K562 (cell line): ENCODE measurements at regions not wholly inside any gene's neighbourhood (a gene's known extent, or its start where the extent isn't known, plus 50 kb on each side); places are given as distances from the start of the nearest gene placed in this dataset.

ENCODE experiments used
- ATAC-seq: fragments of 200-7000 bp; cut with Tn5 transposase; 3 replicates; pipeline ENCODE4 v1.9.1; 2020; ENCODE audit warnings: moderate library complexity
- BruUV-seq: library from RNA; stranded (reverse); fragments of 400-500 nt; replicated peaks from 2 replicates; lab custom pipeline; 2021; lab: Mats Ljungman, UMichigan
- CTCF ChIA-PET: fragments of 300-600 bp; formaldehyde crosslinking; extraction: SDS; loops from one replicate; lab custom pipeline; 2021; ENCODE audit warnings: low intra/inter-chr PET ratio; lab: Yijun Ruan, JAX
- POLR2A ChIA-PET: fragments of 300-600, 350-650 bp; sonication (Branson Sonifier 250); formaldehyde crosslinking; extraction: SDS; loops from one replicate; lab custom pipeline; 2021; ENCODE audit warnings: antibody characterized with exemption, inconsistent platforms; lab: Yijun Ruan, JAX
- DNase-seq, 4 experiments: peaks; one replicate each; pipeline versions ENCODE4 v3.0.0 to v3.0.0-alpha.2; 2011 to 2018; ENCODE audit warnings: low spot score in 3 of 4, mixed read lengths in 3 of 4; ENCODE audit errors: extremely low read depth in 1 of 4
- FAIRE-seq: peaks from 2 replicates; lab custom pipeline; 2011; peaks lifted over from hg19 to GRCh38; lab: Jason Lieb, UNC
- H2AFZ ChIP-seq: 2 replicates; pipeline ENCODE4 v1.6.0; 2011; ENCODE audit warnings: low read depth, low read length, control low read depth, inconsistent platforms
- H3K27ac ChIP-seq: fragments of 200-600 bp; 3 replicates; pipeline ENCODE4 v1.8.0; 2011; ENCODE audit warnings: low read depth, mild to moderate bottlenecking, control low read depth, inconsistent platforms, low read length, moderate library complexity, mixed read lengths; ENCODE audit errors: extremely low read depth
- H3K27me3 ChIP-seq, 2 experiments: fragments of 300-600 bp in 1 of 2; 2 replicates in 1 of 2; 3 replicates in 1 of 2; pipeline versions ENCODE4 v1.6.0 to v1.8.0; 2011; ENCODE audit warnings: inconsistent platforms in 2 of 2, low read length in 2 of 2, mild to moderate bottlenecking in 1 of 2, mixed read lengths in 1 of 2, moderate library complexity in 1 of 2; ENCODE audit not compliant: control insufficient read depth in 2 of 2, insufficient read depth in 2 of 2
- H3K36me3 ChIP-seq: fragments of 300-600 bp; 3 replicates; pipeline ENCODE4 v1.8.0; 2011; ENCODE audit warnings: mild to moderate bottlenecking, low read length, inconsistent platforms; ENCODE audit not compliant: control insufficient read depth, insufficient read depth
- H3K4me1 ChIP-seq, 2 experiments: fragments of 200-600 bp in 1 of 2; replicated peaks in 1 of 2; 2 replicates in 1 of 2; 3 replicates in 1 of 2; pipeline versions ENCODE4 v1.5.1 to v1.8.0; 2011; ENCODE audit warnings: inconsistent platforms in 2 of 2, low read length in 2 of 2, mild to moderate bottlenecking in 1 of 2, mixed read lengths in 1 of 2, moderate library complexity in 1 of 2; ENCODE audit not compliant: control insufficient read depth in 2 of 2, insufficient read depth in 2 of 2
- H3K4me2 ChIP-seq: 2 replicates; pipeline ENCODE4 v1.6.1; 2011; ENCODE audit warnings: low read length, control low read depth, inconsistent platforms, mixed read lengths; ENCODE audit not compliant: insufficient read depth
- H3K4me3 ChIP-seq: fragments of 200-600 bp; sonication (generic), shearing (Covaris generic); 2 replicates; pipeline ENCODE4 v1.5.1; 2016; ENCODE audit warnings: control low read depth, inconsistent platforms
- H3K79me2 ChIP-seq: fragments of 200-600 bp; 3 replicates; pipeline ENCODE4 v1.8.0; 2011; ENCODE audit warnings: low read length, inconsistent platforms; ENCODE audit not compliant: control insufficient read depth, insufficient read depth
- H3K9ac ChIP-seq, 2 experiments: 2 replicates each; pipeline versions ENCODE4 v1.6.0 to v1.6.1; 2011; ENCODE audit warnings: low read depth in 2 of 2, low read length in 2 of 2, control low read depth in 1 of 2, inconsistent platforms in 1 of 2, mild to moderate bottlenecking in 1 of 2, mixed read lengths in 1 of 2; ENCODE audit not compliant: insufficient read depth in 1 of 2
- H3K9me1 ChIP-seq: one replicate; pipeline ENCODE4 v1.6.0; 2011; ENCODE audit warnings: inconsistent platforms, mild to moderate bottlenecking, low read length, moderate library complexity; ENCODE audit not compliant: control insufficient read depth, insufficient read depth
- H3K9me3 ChIP-seq: replicated peaks from 2 replicates; pipeline ENCODE4 v1.5.1; 2011; ENCODE audit warnings: low read depth, low read length, inconsistent platforms; ENCODE audit not compliant: control insufficient read depth, insufficient read depth
- H4K20me1 ChIP-seq: replicated peaks from 2 replicates; pipeline ENCODE4 v1.6.1; 2011; ENCODE audit warnings: low read length, inconsistent platforms, mixed read lengths; ENCODE audit not compliant: control insufficient read depth, insufficient read depth
- ADNP ChIP-seq: fragments of 200-800 bp; sonication (Bioruptor generic); IDR thresholded peaks from 2 replicates; pipeline ENCODE4 v1.6.1; 2016; ENCODE audit warnings: missing genetic modification characterization, missing compliant biosample characterization
- BRD9 ChIP-seq: fragments of 450-650 bp; IDR thresholded peaks from 2 replicates; pipeline ENCODE4 v1.6.1; 2018; ENCODE audit warnings: low read depth; ENCODE audit not compliant: partially characterized antibody
- GTF2A2 ChIP-seq: IDR thresholded peaks from 2 replicates; pipeline ENCODE4 v1.6.1; 2016; ENCODE audit warnings: mild to moderate bottlenecking, missing genetic modification characterization, missing compliant biosample characterization
- IRF2 ChIP-seq: sonication (generic); formaldehyde crosslinking; IDR thresholded peaks from 2 replicates; pipeline ENCODE4 v1.8.1; 2022; ENCODE audit warnings: mild to moderate bottlenecking, missing genetic modification reagents
- KLF6 ChIP-seq: fragments of 250-450 bp; sonication (Bioruptor Pico); IDR thresholded peaks from 2 replicates; pipeline ENCODE4 v1.4.0; 2020; ENCODE audit warnings: mild to moderate bottlenecking, moderate library complexity, borderline replicate concordance
- MAFF ChIP-seq: IDR thresholded peaks from 2 replicates; pipeline ENCODE4 v1.6.1; 2012; ENCODE audit warnings: low read length, improper control_type of control experiment
- MEF2A ChIP-seq: IDR thresholded peaks from 2 replicates; pipeline ENCODE4 v1.6.1; 2011; ENCODE audit warnings: low read depth, mild to moderate bottlenecking, low read length, moderate library complexity; ENCODE audit not compliant: control insufficient read depth
- MXI1 ChIP-seq: IDR thresholded peaks from 2 replicates; pipeline ENCODE4 v1.6.1; 2011; ENCODE audit warnings: low read depth, mild to moderate bottlenecking, improper control_type of control experiment, low read length
- PKNOX1 ChIP-seq: fragments of 450-650 bp; IDR thresholded peaks from 2 replicates; pipeline ENCODE4 v1.6.1; 2016
- PML ChIP-seq: IDR thresholded peaks from 2 replicates; pipeline ENCODE4 v1.6.1; 2012; ENCODE audit warnings: low read length, inconsistent platforms
- POLR3G ChIP-seq: IDR thresholded peaks from 2 replicates; pipeline ENCODE4 v1.6.1; 2011; ENCODE audit not compliant: insufficient read length, insufficient replicate concordance; ENCODE audit errors: extremely low read depth
- PRDM10 ChIP-seq: fragments of 450-650 bp; IDR thresholded peaks from 2 replicates; pipeline ENCODE4 v1.6.1; 2018; ENCODE audit not compliant: partially characterized antibody
- SREBF1 ChIP-seq: fragments of 150-350 bp; IDR thresholded peaks from 2 replicates; pipeline ENCODE4 v1.6.1; 2014; ENCODE audit warnings: antibody characterized with exemption, low read depth, low read length, borderline replicate concordance
- SRSF7 ChIP-seq: fragments of 200-400 bp; formaldehyde crosslinking; optimal IDR thresholded peaks from 2 replicates; pipeline ENCODE3; 2017; ENCODE audit warnings: mild to moderate bottlenecking, low read depth, low read length
- TAF1 ChIP-seq: IDR thresholded peaks from 2 replicates; pipeline ENCODE4 v1.6.1; 2011; ENCODE audit warnings: mild to moderate bottlenecking, low read length, moderate library complexity; ENCODE audit not compliant: insufficient read depth, control insufficient read depth, severe bottlenecking; ENCODE audit errors: extremely low read depth
- TCF7 ChIP-seq: sonication (generic); IDR thresholded peaks from 2 replicates; pipeline ENCODE4 v1.6.1; 2016; ENCODE audit warnings: antibody characterized with exemption, borderline replicate concordance
- THRB ChIP-seq: fragments of 450-650 bp; formaldehyde crosslinking; conservative IDR thresholded peaks from 2 replicates; pipeline ENCODE4 v1.4.0; 2022; ENCODE audit warnings: mild to moderate bottlenecking, missing genetic modification characterization
- WGBS: fragments of 100-300 bp; shearing (Covaris generic); methylation state at CpG from one replicate; pipeline ENCODE4 v1.1.6; 2016; ENCODE audit warnings: low coverage, mixed read lengths; ENCODE audit not compliant: insufficient coverage; ENCODE audit errors: missing lambda C conversion rate; 5-methylcytosine and 5-hydroxymethylcytosine counted together
- in situ Hi-C: fragments of 300-500 bp; cut with MboI; formaldehyde crosslinking; loops from 4 replicates; pipeline ENCODE4 v1.15.0; 2018; ENCODE audit warnings: inconsistent platforms, mixed read lengths
- intact Hi-C: fragments of 100-400 bp; cut with micrococcal nuclease; formaldehyde crosslinking; loops from 2 replicates; pipeline ENCODE4 v1.14.2; 2022

- Histone ChIP-seq H3K4me3 (no peak overlapping the region), H4K20me1 (no peaks in the 10 kb centered on the region; the same call in 1 of the 2 replicates), H3K27ac (no peak overlapping the region), H3K9me3 (no peaks in the 10 kb centered on the region), H2AFZ (no peak overlapping the region), H3K9me1 (no peaks in the 10 kb centered on the region), H3K4me1 (no peaks in the 10 kb centered on the region), H3K79me2 (no peaks in the 10 kb centered on the region), H3K27me3 (peaks cover 0 to 28% of the 10 kb centered on the region in 2 experiments; a peak in 1 of 5 replicates), H3K9ac (no peak overlapping the region), H3K36me3 (no peaks in the 10 kb centered on the region), H3K4me2 (no peak overlapping the region)
- no TSS peak for BruUV-seq
- ATAC-seq: no peak
- WGBS: 2% methylated on average over 5 of the region's 11 CpGs
- CTCF ChIA-PET: no interaction called here
- POLR2A ChIA-PET: no interaction called here
- FAIRE-seq: no peak
- intact Hi-C loops: no loop called here
- in situ Hi-C loops: no loop called here
- DNase-seq: no peak
- TF ChIP-seq MEF2A: no peak
- no peak for TF ChIP-seq PRDM10
- no peak for TF ChIP-seq POLR3G
- no peak for TF ChIP-seq ADNP (tag)
- no peak for TF ChIP-seq TCF7
- no peak for TF ChIP-seq MXI1
- no peak for TF ChIP-seq TAF1
- no peak for TF ChIP-seq SREBF1
- TF ChIP-seq GTF2A2 (tag): no peak
- no peak for TF ChIP-seq PKNOX1
- no peak for TF ChIP-seq PML
- no peak for TF ChIP-seq THRB
- TF ChIP-seq KLF6 (CRISPR knock-in tag): no peak
- TF ChIP-seq IRF2 (CRISPR knock-in tag): no peak
- TF ChIP-seq MAFF: no peak
- no peak for TF ChIP-seq SRSF7
- TF ChIP-seq BRD9: no peak
Observed at GRCh38 chr22:49006207-49007012, 821.3 kb downstream of the BRD1 start.
